WTC11 (cell line): ENCODE measurements at regions not wholly inside any gene's neighbourhood (a gene's known extent, or its start where the extent isn't known, plus 50 kb on each side); places are given as distances from the start of the nearest gene placed in this dataset.
"Not testable (repeated sequence)": the region's sequence is repeated elsewhere in the genome, so short reads cannot be mapped to it uniquely, and the experiment has no call there.

Source experiments
- ATAC-seq: fragments of 200-7000 bp; cut with Tn5 transposase; 2 replicates; pipeline ENCODE4 v1.10.0; 2021; ENCODE audit warnings: mild to moderate bottlenecking, moderate library complexity
- CTCF ChIA-PET: fragments of 300-600 bp; sonication (Branson Sonifier 250); formaldehyde crosslinking; loops from one replicate; lab custom pipeline; 2021; ENCODE audit warnings: antibody characterized with exemption; lab: Charles Lee
- POLR2A ChIA-PET: fragments of 350-600 bp; sonication (Branson Sonifier 250); formaldehyde crosslinking; loops from one replicate; lab custom pipeline; 2021; ENCODE audit warnings: antibody characterized with exemption; lab: Charles Lee
- DNase-seq: peaks from one replicate; pipeline ENCODE4 v3.0.0; 2021; ENCODE audit warnings: low spot score
- H3K27ac Mint-ChIP-seq: 2 replicates; pipeline ENCODE4 v1.8.0; 2021; ENCODE audit warnings: mixed read lengths
- H3K27me3 Mint-ChIP-seq: 2 replicates; pipeline ENCODE4 v1.8.0; 2021; ENCODE audit warnings: low read depth, mild to moderate bottlenecking, moderate library complexity, mixed read lengths
- H3K36me3 Mint-ChIP-seq: 2 replicates; pipeline ENCODE4 v1.8.0; 2021; ENCODE audit warnings: mixed read lengths
- H3K4me1 Mint-ChIP-seq: 2 replicates; pipeline ENCODE4 v1.8.0; 2022; ENCODE audit warnings: mixed read lengths
- H3K4me3 Mint-ChIP-seq: 2 replicates; pipeline ENCODE4 v1.8.0; 2021; ENCODE audit warnings: mild to moderate bottlenecking, moderate library complexity, mixed read lengths
- H3K9me3 Mint-ChIP-seq: 2 replicates; pipeline ENCODE4 v1.8.0; 2021; ENCODE audit warnings: mixed read lengths
- ATF1 ChIP-seq: sonication (generic); formaldehyde crosslinking; IDR thresholded peaks from 2 replicates; pipeline ENCODE4 v1.8.1; 2023; ENCODE audit warnings: mild to moderate bottlenecking, moderate library complexity, missing genetic modification reagents
- ATF2 ChIP-seq: sonication (generic); formaldehyde crosslinking; IDR thresholded peaks from 2 replicates; pipeline ENCODE4 v1.8.1; 2022; ENCODE audit warnings: low read depth, missing genetic modification reagents, borderline replicate concordance
- CREB1 ChIP-seq: sonication (generic); formaldehyde crosslinking; IDR thresholded peaks from 2 replicates; pipeline ENCODE4 v1.8.0; 2023; ENCODE audit warnings: mild to moderate bottlenecking, missing genetic modification reagents
- CTCF ChIP-seq: fragments of 200-600 bp; IDR thresholded peaks from 2 replicates; pipeline ENCODE4 v1.8.0; 2022; ENCODE audit warnings: antibody characterized with exemption
- E2F1 ChIP-seq: sonication (generic); formaldehyde crosslinking; IDR thresholded peaks from 2 replicates; pipeline ENCODE4 v1.8.0; 2022; ENCODE audit warnings: mild to moderate bottlenecking, missing genetic modification reagents
- E2F4 ChIP-seq: sonication (generic); formaldehyde crosslinking; IDR thresholded peaks from 2 replicates; pipeline ENCODE4 v1.8.1; 2022; ENCODE audit warnings: low read depth, mild to moderate bottlenecking, moderate library complexity, missing genetic modification reagents, borderline replicate concordance
- EMX1 ChIP-seq: fragments of 250-450 bp; sonication (Bioruptor Pico); IDR thresholded peaks from 2 replicates; pipeline ENCODE4 v1.8.0; 2021; ENCODE audit warnings: mild to moderate bottlenecking
- FOXJ3 ChIP-seq: sonication (generic); formaldehyde crosslinking; IDR thresholded peaks from 2 replicates; pipeline ENCODE4 v1.9.0; 2021; ENCODE audit warnings: missing genetic modification reagents, mild to moderate bottlenecking, borderline replicate concordance
- IRF1 ChIP-seq: sonication (generic); formaldehyde crosslinking; IDR thresholded peaks from 2 replicates; pipeline ENCODE4 v1.8.0; 2023; ENCODE audit warnings: missing genetic modification reagents
- IRF2 ChIP-seq: sonication (generic); formaldehyde crosslinking; IDR thresholded peaks from 2 replicates; pipeline ENCODE4 v1.8.0; 2022; ENCODE audit warnings: low read depth, missing genetic modification reagents, borderline replicate concordance
- MYBL2 ChIP-seq: sonication (generic); formaldehyde crosslinking; IDR thresholded peaks from 2 replicates; pipeline ENCODE4 v1.8.1; 2023; ENCODE audit warnings: mild to moderate bottlenecking, moderate library complexity, missing genetic modification reagents
- NR1H2 ChIP-seq: sonication (generic); formaldehyde crosslinking; IDR thresholded peaks from 2 replicates; pipeline ENCODE4 v1.9.0; 2021; ENCODE audit warnings: mild to moderate bottlenecking, moderate library complexity, missing genetic modification reagents
- PRDM15 ChIP-seq: sonication (generic); formaldehyde crosslinking; IDR thresholded peaks from 2 replicates; pipeline ENCODE4 v1.8.0; 2022; ENCODE audit warnings: missing genetic modification reagents
- SMAD3 ChIP-seq: sonication (generic); formaldehyde crosslinking; IDR thresholded peaks from 2 replicates; pipeline ENCODE4 v1.8.0; 2022; ENCODE audit warnings: missing genetic modification reagents, mild to moderate bottlenecking, borderline replicate concordance
- ZNF317 ChIP-seq: sonication (generic); formaldehyde crosslinking; IDR thresholded peaks from 2 replicates; pipeline ENCODE4 v1.8.1; 2023; ENCODE audit warnings: low read depth, mild to moderate bottlenecking, moderate library complexity, missing genetic modification reagents, borderline replicate concordance
- ZNF423 ChIP-seq: fragments of 250-450 bp; sonication (Bioruptor Pico); IDR thresholded peaks from 2 replicates; pipeline ENCODE4 v2.1.2; 2022; ENCODE audit warnings: mild to moderate bottlenecking, moderate library complexity

GRCh38 chr1:200258447-200259375 is 151.1 kb downstream of the ZNF281 start:
- no peaks in the 10 kb centered on the region for H3K36me3 Mint-ChIP-seq
- no peaks in the 10 kb centered on the region for H3K27me3 Mint-ChIP-seq
- DNase-seq (no peak), ATAC-seq (peak; percentile 58)
- ChIA-PET CTCF (interaction anchor here (1.0 kb wide), 1 partner anchor 22 kb away, joined by 3 read pairs; no protein-coding TSS in a partner anchor), POLR2A (no interaction called here)
- TF ChIP-seq IRF1 (no peak), EMX1 (CRISPR knock-in tag) (no peak), FOXJ3 (CRISPR knock-in tag) (no peak), CTCF (peak; percentile 52), ZNF423 (no peak), E2F1 (CRISPR knock-in tag) (no peak)
- no peaks in the 10 kb centered on the region; the same call in 1 of the 2 replicates for H3K4me1 Mint-ChIP-seq
- H3K27ac Mint-ChIP-seq = no peak overlapping the region
- H3K4me3 Mint-ChIP-seq = no peak overlapping the region
- H3K9me3 Mint-ChIP-seq = peaks cover 4% of the 10 kb centered on the region

GRCh38 chr1:200257235-200257634 is 152.6 kb downstream of the ZNF281 start:
- Mint-ChIP-seq H3K36me3 (no peaks in the 10 kb centered on the region), H3K27me3 (no peaks in the 10 kb centered on the region), H3K27ac (peak overlapping the region; percentile 28)
- TF ChIP-seq PRDM15 (no peak), NR1H2 (CRISPR knock-in tag) (no peak), ATF1 (CRISPR knock-in tag) (no peak), SMAD3 (CRISPR knock-in tag) (no peak), CREB1 (CRISPR knock-in tag) (no peak), MYBL2 (CRISPR knock-in tag) (no peak), IRF2 (CRISPR knock-in tag) (no peak), FOXJ3 (CRISPR knock-in tag) (no peak), CTCF (no peak), ATF2 (CRISPR knock-in tag) (no peak), ZNF317 (CRISPR knock-in tag) (no peak), E2F4 (no peak), IRF1 (no peak)
- TF ChIP-seq, all 79 proteins: peak for 0
- DNase-seq (no peak), ATAC-seq (peak; percentile 63)
- ChIA-PET CTCF (interaction anchor here (1.0 kb wide), 1 partner anchor 23 kb away, joined by 3 read pairs; no protein-coding TSS in a partner anchor), POLR2A (no interaction called here)
- Mint-ChIP-seq H3K4me1 (no peaks in the 10 kb centered on the region; the same call in 1 of the 2 replicates), H3K9me3 (peaks cover 3% of the 10 kb centered on the region), H3K4me3 (no peak overlapping the region)

GRCh38 chr1:200254602-200255001 is 155.2 kb downstream of the ZNF281 start:
- CTCF ChIA-PET, DNase-seq, H3K27me3 Mint-ChIP-seq, H3K36me3 Mint-ChIP-seq, H3K9me3 Mint-ChIP-seq, H3K4me3 Mint-ChIP-seq, POLR2A ChIA-PET, ATAC-seq, H3K27ac Mint-ChIP-seq: not testable (repeated sequence)
- H3K4me1 Mint-ChIP-seq = peaks cover 14% of the 10 kb centered on the region
